GM21737 (cell line): ENCODE measurements at regions not wholly inside any gene's neighbourhood (a gene's known extent, or its start where the extent isn't known, plus 50 kb on each side); places are given as distances from the start of the nearest gene placed in this dataset.

Experiments used
- ATAC-seq: cut with Tn5 transposase; IDR thresholded peaks from one replicate; pipeline ENCODE4 v1.9.1; 2021; ENCODE audit warnings: mild to moderate bottlenecking, moderate library complexity; ENCODE audit not compliant: unreplicated experiment

GRCh38 chr14:101236496-101237251 is 324.6 kb upstream of the DIO3 start:
- ATAC-seq, result no peak

GRCh38 chr14:101237252-101237616 is 324.1 kb upstream of the DIO3 start:
- no peak for ATAC-seq

- no peak for ATAC-seq
Observed at GRCh38 chr14:101239065-101239464, 322.2 kb upstream of the DIO3 start.

GRCh38 chr14:101241147-101241546 is 320.1 kb upstream of the DIO3 start:
- no peak for ATAC-seq

GRCh38 chr14:101241807-101242278 is 319.5 kb upstream of the DIO3 start:
- ATAC-seq, result no peak

- no peak for ATAC-seq
Observed at GRCh38 chr14:101242442-101243385, 318.6 kb upstream of the DIO3 start.

- ATAC-seq, result no peak
Observed at GRCh38 chr14:101243587-101244338, 317.5 kb upstream of the DIO3 start.

- ATAC-seq, result no peak
Observed at GRCh38 chr14:101246894-101247841, 314.1 kb upstream of the DIO3 start.

GRCh38 chr14:101247842-101248725 is 313.2 kb upstream of the DIO3 start:
- no peak for ATAC-seq

- ATAC-seq, result no peak
Observed at GRCh38 chr14:101248840-101249675, 312.2 kb upstream of the DIO3 start.

- ATAC-seq, result no peak
Observed at GRCh38 chr14:101249676-101250036, 311.6 kb upstream of the DIO3 start.

GRCh38 chr14:101250336-101250947 is 310.9 kb upstream of the DIO3 start:
- no peak for ATAC-seq

GRCh38 chr14:101250948-101251811 is 310.1 kb upstream of the DIO3 start:
- ATAC-seq, result no peak

GRCh38 chr14:101251812-101252442 is 309.4 kb upstream of the DIO3 start:
- no peak for ATAC-seq

GRCh38 chr14:101252443-101253214 is 308.7 kb upstream of the DIO3 start:
- no peak for ATAC-seq

- ATAC-seq, result no peak
Observed at GRCh38 chr14:101253948-101254347, 307.3 kb upstream of the DIO3 start.
